ENCODE measurements at regions not wholly inside any gene's neighbourhood (a gene's known extent, or its start where the extent isn't known, plus 50 kb on each side); places are given as distances from the start of the nearest gene placed in this dataset.

- peak; percentile 2 for DNase-seq (ENCODE audit: low read depth, low spot score)
Observed at GRCh38 chr6:92644104-92644791, 775.1 kb downstream of the EPHA7 start.

- DNase-seq (ENCODE audit: low read depth, low spot score) = no peak
Observed at GRCh38 chr6:92635553-92636153, 783.7 kb downstream of the EPHA7 start.

GRCh38 chr6:92634561-92634960, 784.8 kb downstream of the EPHA7 start:
- no peak for DNase-seq (ENCODE audit: low read depth, low spot score)

- no peak for DNase-seq (ENCODE audit: low read depth, low spot score)
Observed at GRCh38 chr6:92623431-92623830, 795.9 kb downstream of the EPHA7 start.

GRCh38 chr6:92617721-92618120, 801.6 kb downstream of the EPHA7 start:
- DNase-seq (ENCODE audit: low read depth, low spot score) = no peak

- DNase-seq (ENCODE audit: low read depth, low spot score) = no peak
Observed at GRCh38 chr6:92608751-92609150, 810.6 kb downstream of the EPHA7 start.

GRCh38 chr6:92593201-92593600, 826.2 kb downstream of the EPHA7 start:
- DNase-seq (ENCODE audit: low read depth, low spot score) = no peak

GRCh38 chr6:92589996-92590395, 829.4 kb downstream of the EPHA7 start:
- no peak for DNase-seq (ENCODE audit: low read depth, low spot score)

GRCh38 chr6:92588148-92588547, 831.2 kb downstream of the EPHA7 start:
- DNase-seq (ENCODE audit: low read depth, low spot score) = no peak

GRCh38 chr6:92587525-92587924, 831.8 kb downstream of the EPHA7 start:
- no peak for DNase-seq (ENCODE audit: low read depth, low spot score)

- DNase-seq (ENCODE audit: low read depth, low spot score) = no peak
Observed at GRCh38 chr6:92586236-92586977, 833.0 kb downstream of the EPHA7 start.

- DNase-seq (ENCODE audit: low read depth, low spot score) = no peak
Observed at GRCh38 chr6:92582211-92582610, 837.1 kb downstream of the EPHA7 start.

- no peak for DNase-seq (ENCODE audit: low read depth, low spot score)
Observed at GRCh38 chr6:92577077-92577719, 842.2 kb downstream of the EPHA7 start.

GRCh38 chr6:92568541-92568940, 850.8 kb downstream of the EPHA7 start:
- DNase-seq (ENCODE audit: low read depth, low spot score) = no peak

- no peak for DNase-seq (ENCODE audit: low read depth, low spot score)
Observed at GRCh38 chr6:92566632-92567031, 852.7 kb downstream of the EPHA7 start.

- DNase-seq (ENCODE audit: low read depth, low spot score) = no peak
Observed at GRCh38 chr6:92564376-92564775, 855.0 kb downstream of the EPHA7 start.

- DNase-seq (ENCODE audit: low read depth, low spot score) = no peak
Observed at GRCh38 chr6:92559611-92560010, 859.7 kb downstream of the EPHA7 start.

GRCh38 chr6:92559003-92559402, 860.4 kb downstream of the EPHA7 start:
- DNase-seq (ENCODE audit: low read depth, low spot score) = no peak

- DNase-seq (ENCODE audit: low read depth, low spot score) = no peak
Observed at GRCh38 chr6:92550501-92550900, 868.9 kb downstream of the EPHA7 start.

GRCh38 chr6:92545861-92546260, 873.5 kb downstream of the EPHA7 start:
- peak; percentile 74 for DNase-seq (ENCODE audit: low read depth, low spot score)

GRCh38 chr6:92541448-92542060, 877.8 kb downstream of the EPHA7 start:
- no peak for DNase-seq (ENCODE audit: low read depth, low spot score)

- DNase-seq (ENCODE audit: low read depth, low spot score) = no peak
Observed at GRCh38 chr6:92538926-92539325, 880.4 kb downstream of the EPHA7 start.
